ENCODE measurements at regions not wholly inside any gene's neighbourhood (a gene's known extent, or its start where the extent isn't known, plus 50 kb on each side); places are given as distances from the start of the nearest gene placed in this dataset.

DNA sequence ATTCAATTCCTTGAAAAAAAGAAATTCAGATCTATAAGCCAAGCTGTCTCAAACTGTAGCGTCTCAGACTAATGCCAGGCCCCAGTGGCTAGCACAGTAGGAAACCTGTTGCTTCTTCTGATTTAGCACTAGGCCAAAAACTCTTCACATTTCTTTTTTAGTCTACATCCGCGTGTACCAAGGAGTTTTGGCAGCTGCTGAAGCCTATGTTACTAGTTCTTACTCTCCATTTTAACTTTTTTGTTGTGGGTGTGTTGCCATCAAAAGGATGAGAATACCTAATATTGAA, 65.0 kb upstream of the BTN3A2 start:
- Histone ChIP-seq H3K27ac (no peak overlapping the region), H3K9me3 (no peaks in the 10 kb centered on the region), H3K4me1 (peaks cover 24% of the 10 kb centered on the region), H3K4me3 (no peak overlapping the region), H3K27me3 (ENCODE audit: insufficient read depth in 3 of 3, low read length in 2 of 3) (no peaks in the 10 kb centered on the region), H3K36me3 (ENCODE audit: insufficient read depth in 1 of 2, low read depth in 1 of 2) (no peaks in the 10 kb centered on the region)
- WGBS, 3 donors = 88 to 93% (median 88%) methylated on average over 3 of the region's 3 CpGs
- TF ChIP-seq, protein P1, sequence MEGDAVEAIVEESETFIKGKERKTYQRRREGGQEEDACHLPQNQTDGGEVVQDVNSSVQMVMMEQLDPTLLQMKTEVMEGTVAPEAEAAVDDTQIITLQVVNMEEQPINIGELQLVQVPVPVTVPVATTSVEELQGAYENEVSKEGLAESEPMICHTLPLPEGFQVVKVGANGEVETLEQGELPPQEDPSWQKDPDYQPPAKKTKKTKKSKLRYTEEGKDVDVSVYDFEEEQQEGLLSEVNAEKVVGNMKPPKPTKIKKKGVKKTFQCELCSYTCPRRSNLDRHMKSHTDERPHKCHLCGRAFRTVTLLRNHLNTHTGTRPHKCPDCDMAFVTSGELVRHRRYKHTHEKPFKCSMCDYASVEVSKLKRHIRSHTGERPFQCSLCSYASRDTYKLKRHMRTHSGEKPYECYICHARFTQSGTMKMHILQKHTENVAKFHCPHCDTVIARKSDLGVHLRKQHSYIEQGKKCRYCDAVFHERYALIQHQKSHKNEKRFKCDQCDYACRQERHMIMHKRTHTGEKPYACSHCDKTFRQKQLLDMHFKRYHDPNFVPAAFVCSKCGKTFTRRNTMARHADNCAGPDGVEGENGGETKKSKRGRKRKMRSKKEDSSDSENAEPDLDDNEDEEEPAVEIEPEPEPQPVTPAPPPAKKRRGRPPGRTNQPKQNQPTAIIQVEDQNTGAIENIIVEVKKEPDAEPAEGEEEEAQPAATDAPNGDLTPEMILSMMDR (IDR thresholded peaks at IDR 0.05) = no peak
- DNase-seq = no peak
- intact Hi-C loops (cut with DNase I) = no loop called here
- no peak for ATAC-seq

DNA sequence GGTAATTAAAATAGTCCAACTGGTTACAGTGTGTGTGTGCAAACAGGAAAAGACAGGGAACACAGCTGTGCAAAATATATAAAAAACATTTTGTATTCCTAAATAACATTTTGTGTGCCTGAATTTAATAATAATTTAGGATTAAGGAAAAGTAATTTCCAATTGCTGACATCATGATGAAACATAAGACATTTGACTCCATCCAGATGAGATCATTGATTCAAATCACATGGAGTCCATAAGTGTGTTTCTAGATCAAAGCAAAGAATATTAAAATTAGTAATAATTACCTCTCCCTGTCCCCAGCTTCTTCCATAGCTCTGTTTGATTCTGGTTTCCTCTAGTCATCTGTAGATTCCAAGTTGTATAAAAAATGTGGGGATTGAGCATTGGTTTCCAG, 64.6 kb upstream of the BTN3A2 start:
- ATAC-seq = no peak
- TF ChIP-seq, protein P1 (IDR thresholded peaks at IDR 0.05) = no peak
- H3K27me3 ChIP-seq (ENCODE audit: insufficient read depth in 3 of 3, low read length in 2 of 3) = no peaks in the 10 kb centered on the region

DNA sequence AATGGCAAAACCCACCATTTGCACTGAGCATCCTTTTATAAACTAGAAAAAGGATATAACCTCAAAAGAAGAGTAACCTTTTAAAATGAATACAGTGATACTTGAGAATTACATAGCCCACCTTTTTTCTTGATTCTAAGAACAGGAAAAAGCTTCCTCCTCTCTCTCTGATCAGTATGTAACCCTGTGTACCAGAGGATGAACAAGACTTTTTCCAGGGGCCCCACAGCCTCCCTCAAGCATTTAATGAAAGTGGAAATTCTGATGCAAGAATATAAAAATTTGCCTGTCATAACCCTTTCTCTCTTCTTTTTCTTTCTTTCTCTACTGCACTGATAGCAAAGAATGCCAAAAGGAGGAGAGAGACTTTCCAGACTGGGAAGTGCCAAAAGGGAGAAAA, 64.2 kb upstream of the BTN3A2 start:
- intact Hi-C loops (cut with DNase I) = no loop called here
- Histone ChIP-seq H3K27ac (no peak overlapping the region), H3K27me3 (ENCODE audit: insufficient read depth in 3 of 3, low read length in 2 of 3) (no peaks in the 10 kb centered on the region), H3K9me3 (no peaks in the 10 kb centered on the region), H3K4me3 (no peak overlapping the region), H3K4me1 (peaks cover 16% of the 10 kb centered on the region), H3K36me3 (ENCODE audit: insufficient read depth in 1 of 2, low read depth in 1 of 2) (no peaks in the 10 kb centered on the region)
- DNase-seq = no peak
- TF ChIP-seq, protein P1 (IDR thresholded peaks at IDR 0.05) = no peak
- no peak for ATAC-seq

More for the DNA sequence above, 64.6 kb upstream of the BTN3A2 start:
- Histone ChIP-seq H3K4me1 (peaks cover 21% of the 10 kb centered on the region), H3K4me3 (no peak overlapping the region), H3K27ac (no peak overlapping the region), H3K36me3 (ENCODE audit: insufficient read depth in 1 of 2, low read depth in 1 of 2) (no peaks in the 10 kb centered on the region), H3K9me3 (no peaks in the 10 kb centered on the region)
- no peak for DNase-seq
- intact Hi-C loops (cut with DNase I) = no loop called here

DNA sequence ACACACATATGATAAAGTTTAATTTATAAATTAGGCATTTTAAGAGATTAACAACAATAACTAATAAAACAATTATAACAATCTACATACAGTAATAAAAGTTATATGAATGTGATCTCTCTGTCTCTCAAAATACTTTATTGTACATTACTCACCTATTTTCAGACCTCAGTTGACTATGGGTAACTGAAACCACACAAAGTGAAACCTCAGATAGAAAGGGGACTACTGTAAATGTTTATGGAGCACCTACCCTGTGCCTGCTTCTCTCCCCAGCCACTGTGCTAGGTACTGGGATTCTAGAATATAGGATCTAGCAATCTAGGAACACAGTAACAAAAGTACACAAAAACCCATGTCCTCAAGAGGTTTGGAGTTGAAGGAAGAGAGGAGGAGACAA, 63.4 kb upstream of the BTN3A2 start:
- Histone ChIP-seq H3K4me3 (no peak overlapping the region), H3K27ac (no peak overlapping the region), H3K27me3 (ENCODE audit: insufficient read depth in 3 of 3, low read length in 2 of 3) (no peaks in the 10 kb centered on the region), H3K9me3 (no peaks in the 10 kb centered on the region), H3K36me3 (ENCODE audit: insufficient read depth in 1 of 2, low read depth in 1 of 2) (no peaks in the 10 kb centered on the region), H3K4me1 (peaks cover 8% of the 10 kb centered on the region)
- ATAC-seq (no peak), DNase-seq (no peak)
- TF ChIP-seq, protein P1 (IDR thresholded peaks at IDR 0.05) = no peak
- intact Hi-C loops (cut with DNase I) = no loop called here

DNA sequence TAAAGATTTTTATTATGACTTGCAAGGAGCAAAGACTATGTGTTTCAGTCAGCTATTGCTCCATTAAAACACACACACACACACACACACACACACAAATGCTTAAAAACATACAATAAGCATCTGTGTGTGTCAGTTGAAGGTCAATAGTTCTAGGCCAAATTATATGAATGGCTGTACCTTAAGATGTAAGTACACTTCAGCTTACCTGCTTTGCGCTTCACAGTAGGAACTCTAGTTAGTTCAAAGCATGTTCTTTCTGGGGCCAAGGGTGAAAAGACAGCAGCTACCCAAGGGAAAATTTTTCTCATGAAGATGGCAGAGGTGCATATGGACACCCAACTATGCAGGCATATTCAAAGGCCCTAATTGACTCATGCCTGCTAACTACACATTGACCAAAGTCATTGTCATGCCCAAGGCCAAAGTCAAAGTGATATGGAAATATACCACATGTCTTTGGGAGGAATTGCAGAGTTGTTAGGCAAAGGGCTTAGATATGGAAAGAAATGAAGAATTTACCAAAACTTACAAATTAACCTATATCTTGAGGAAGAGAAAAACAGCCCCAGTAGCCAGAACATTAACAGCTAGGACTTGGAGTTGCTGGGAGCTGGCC, 61.9 kb upstream of the BTN3A2 start:
- Histone ChIP-seq H3K4me3 (no peak overlapping the region), H3K9me3 (no peaks in the 10 kb centered on the region), H3K4me1 (no peaks in the 10 kb centered on the region), H3K27ac (no peak overlapping the region), H3K27me3 (ENCODE audit: insufficient read depth in 3 of 3, low read length in 2 of 3) (no peaks in the 10 kb centered on the region), H3K36me3 (ENCODE audit: insufficient read depth in 1 of 2, low read depth in 1 of 2) (no peaks in the 10 kb centered on the region)
- ATAC-seq (no peak), DNase-seq (no peak)
- 97 to 100% (median 100%) methylated on average over 1 of the region's 1 CpG for WGBS, 3 donors
- intact Hi-C loops (cut with DNase I) = no loop called here
- TF ChIP-seq, protein P1 (IDR thresholded peaks at IDR 0.05) = no peak

Data from psoas muscle (tissue), 7 donors.